Keratinocyte (primary cell): ENCODE measurements at regions not wholly inside any gene's neighbourhood (a gene's known extent, or its start where the extent isn't known, plus 50 kb on each side); places are given as distances from the start of the nearest gene placed in this dataset.

Experiments
- DNase-seq: peaks from one replicate; pipeline ENCODE4 v3.0.0-alpha.2; 2011; ENCODE audit warnings: low read depth, missing footprints, low spot score
- FAIRE-seq: peaks from 2 replicates; lab custom pipeline; 2011; peaks lifted over from hg19 to GRCh38; lab: Jason Lieb, UNC
- H2AFZ ChIP-seq: 2 replicates; pipeline ENCODE4 v1.6.0; 2012; ENCODE audit warnings: low read length, control low read depth, inconsistent platforms; ENCODE audit not compliant: control insufficient read depth
- H3K27ac ChIP-seq: 2 replicates; pipeline ENCODE4 v1.5.1; 2011; ENCODE audit warnings: low read length; ENCODE audit not compliant: control insufficient read depth, insufficient read depth
- H3K27me3 ChIP-seq: 3 replicates; pipeline ENCODE4 v1.6.0; 2011; ENCODE audit warnings: low read length; ENCODE audit not compliant: control insufficient read depth, insufficient read depth; ENCODE audit errors: extremely low read depth
- H3K36me3 ChIP-seq, 2 experiments: 2 replicates in 1 of 2; 3 replicates in 1 of 2; pipeline ENCODE4 v1.5.1; 2011; ENCODE audit warnings: low read length in 2 of 2, mild to moderate bottlenecking in 1 of 2; ENCODE audit not compliant: control insufficient read depth in 2 of 2, insufficient read depth in 2 of 2; ENCODE audit errors: extremely low read depth in 1 of 2
- H3K4me1 ChIP-seq: 3 replicates; pipeline ENCODE4 v1.5.1; 2011; ENCODE audit warnings: low read length; ENCODE audit not compliant: control insufficient read depth, insufficient read depth; ENCODE audit errors: extremely low read depth
- H3K4me2 ChIP-seq: 3 replicates; pipeline ENCODE4 v1.6.0; 2011; ENCODE audit warnings: low read depth, low read length; ENCODE audit not compliant: control insufficient read depth, insufficient read depth; ENCODE audit errors: extremely low read depth
- H3K4me3 ChIP-seq, 3 experiments: fragments of 200-600 bp in 1 of 3; sonication (generic) in 1 of 3; 2 replicates in 2 of 3; 3 replicates in 1 of 3; pipeline ENCODE4 v1.5.1; 2011 to 2016; ENCODE audit warnings: low read length in 3 of 3, mild to moderate bottlenecking in 3 of 3, control low read depth in 2 of 3, inconsistent platforms in 1 of 3, low read depth in 1 of 3, mixed read lengths in 1 of 3, mixed run types in 1 of 3, moderate library complexity in 1 of 3; ENCODE audit not compliant: control insufficient read depth in 2 of 3, insufficient read depth in 2 of 3; ENCODE audit errors: extremely low read depth in 1 of 3
- H3K79me2 ChIP-seq: 2 replicates; pipeline ENCODE4 v1.6.0; 2012; ENCODE audit warnings: low read length; ENCODE audit not compliant: control insufficient read depth, insufficient read depth
- H3K9ac ChIP-seq: 3 replicates; pipeline ENCODE4 v1.6.0; 2011; ENCODE audit warnings: low read length; ENCODE audit not compliant: control insufficient read depth, insufficient read depth; ENCODE audit errors: extremely low read depth
- H3K9me1 ChIP-seq: 3 replicates; pipeline ENCODE4 v1.6.0; 2011; ENCODE audit warnings: low read length; ENCODE audit not compliant: control insufficient read depth, insufficient read depth; ENCODE audit errors: extremely low read depth
- H3K9me3 ChIP-seq: 2 replicates; pipeline ENCODE4 v1.5.1; 2012; ENCODE audit warnings: low read depth, low read length; ENCODE audit not compliant: control insufficient read depth
- H4K20me1 ChIP-seq: 3 replicates; pipeline ENCODE4 v1.6.0; 2011; ENCODE audit warnings: low read length; ENCODE audit not compliant: control insufficient read depth, insufficient read depth; ENCODE audit errors: extremely low read depth
- CTCF ChIP-seq, 3 experiments: IDR thresholded peaks in 1 of 3; conservative IDR thresholded peaks in 1 of 3; optimal IDR thresholded peaks in 1 of 3; 2 replicates in 2 of 3; 3 replicates in 1 of 3; pipeline versions ENCODE3 to v1.5.1; 2011; ENCODE audit warnings: low read length in 3 of 3, mild to moderate bottlenecking in 3 of 3, moderate library complexity in 2 of 3, control low read depth in 1 of 3, inconsistent platforms in 1 of 3; ENCODE audit not compliant: insufficient read depth in 2 of 3; ENCODE audit errors: extremely low read depth in 1 of 3
- EZH2 ChIP-seq: IDR thresholded peaks from one replicate; pipeline ENCODE4 v1.6.1; 2012; ENCODE audit warnings: inconsistent platforms, mild to moderate bottlenecking, low read length, moderate library complexity
- dilution Hi-C: fragments of 300-500 bp; cut with MboI; formaldehyde crosslinking; loops from one replicate; pipeline ENCODE4 v1.7.0; 2020; ENCODE audit warnings: low sequenced_read_pairs; ENCODE audit not compliant: extremely low pct_ligation_motif_present

- FAIRE-seq (no peak), DNase-seq (no peak)
- TF ChIP-seq EZH2 (no peak), CTCF (optimal IDR thresholded peaks at IDR 0.05 in 1 of 3, IDR thresholded peaks at IDR 0.05 in 1 of 3, conservative IDR thresholded peaks at IDR 0.05 in 1 of 3; ENCODE audit: extremely low read depth in 1 of 3, insufficient read depth in 2 of 3, low read length in 3 of 3) (no peak)
- no peak overlapping the region for H3K9ac ChIP-seq
- dilution Hi-C loops: no loop called here
- H3K4me3 ChIP-seq: no peak overlapping the region
- H2AFZ ChIP-seq: no peak overlapping the region
- H3K79me2 ChIP-seq: no peaks in the 10 kb centered on the region
- no peaks in the 10 kb centered on the region for H3K27me3 ChIP-seq
- H3K27ac ChIP-seq: no peak overlapping the region
- H3K4me1 ChIP-seq: no peaks in the 10 kb centered on the region
- no peaks in the 10 kb centered on the region for H4K20me1 ChIP-seq
- H3K9me3 ChIP-seq: no peaks in the 10 kb centered on the region
- no peaks in the 10 kb centered on the region for H3K36me3 ChIP-seq
- no peaks in the 10 kb centered on the region for H3K9me1 ChIP-seq
- H3K4me2 ChIP-seq: no peak overlapping the region
Measured at GRCh38 chr1:103266036-103266435, 157.7 kb upstream of the COL11A1 start.

- Histone ChIP-seq H3K4me1 (no peaks in the 10 kb centered on the region), H3K4me3 (no peak overlapping the region), H3K9me1 (no peaks in the 10 kb centered on the region), H3K27ac (no peak overlapping the region), H3K27me3 (no peaks in the 10 kb centered on the region), H3K4me2 (no peak overlapping the region), H3K9me3 (no peaks in the 10 kb centered on the region), H3K36me3 (no peaks in the 10 kb centered on the region), H3K79me2 (no peaks in the 10 kb centered on the region), H2AFZ (no peak overlapping the region), H3K9ac (no peak overlapping the region), H4K20me1 (no peaks in the 10 kb centered on the region)
- FAIRE-seq (no peak), DNase-seq (no peak)
- dilution Hi-C loops: no loop called here
- TF ChIP-seq EZH2: no peak
- no peak for TF ChIP-seq CTCF (optimal IDR thresholded peaks at IDR 0.05 in 1 of 3, IDR thresholded peaks at IDR 0.05 in 1 of 3, conservative IDR thresholded peaks at IDR 0.05 in 1 of 3; ENCODE audit: extremely low read depth in 1 of 3, insufficient read depth in 2 of 3, low read length in 3 of 3)
Measured at GRCh38 chr1:103265551-103265950, 157.2 kb upstream of the COL11A1 start.
